GM23248 (cell line): ENCODE measurements at regions not wholly inside any gene's neighbourhood (a gene's known extent, or its start where the extent isn't known, plus 50 kb on each side); places are given as distances from the start of the nearest gene placed in this dataset.

Source experiments
- EZH2 ChIP-seq: fragments of 200-600 bp; sonication (generic); IDR thresholded peaks from 2 replicates; pipeline ENCODE4 v1.6.1; 2018; ENCODE audit warnings: antibody characterized with exemption, mild to moderate bottlenecking; ENCODE audit not compliant: insufficient read depth, poor library complexity, severe bottlenecking
- EZH2phosphoT487 ChIP-seq: fragments of 200-600 bp; sonication (generic); IDR thresholded peaks from 2 replicates; pipeline ENCODE4 v1.6.1; 2018; ENCODE audit warnings: antibody characterized with exemption, moderate library complexity, mild to moderate bottlenecking, low read depth; ENCODE audit not compliant: insufficient read depth

GRCh38 chr1:170804419-170804818, 130.9 kb upstream of the MROH9 start:
- no peak for TF ChIP-seq EZH2
- no peak for TF ChIP-seq EZH2phosphoT487
